Fibroblast of lung (primary cell): ENCODE measurements at regions not wholly inside any gene's neighbourhood (a gene's known extent, or its start where the extent isn't known, plus 50 kb on each side); places are given as distances from the start of the nearest gene placed in this dataset.

ENCODE experiments used
- EZH2 ChIP-seq: IDR thresholded peaks from 2 replicates; pipeline ENCODE4 v1.5.1; 2012; ENCODE audit warnings: low read length, control low read depth, mild to moderate bottlenecking; ENCODE audit errors: missing control alignments
- TF ChIP-seq, protein P1 (sequence below), 2 donors: IDR thresholded peaks in 1 of 2; conservative IDR thresholded peaks in 1 of 2; 1 replicate in 1 of 2; 2 replicates in 1 of 2; pipeline ENCODE4 v1.5.1; 2011 to 2012; ENCODE audit warnings: low read length in 2 of 2, control low read depth in 1 of 2, inconsistent platforms in 1 of 2, low read depth in 1 of 2, mild to moderate bottlenecking in 1 of 2

GRCh38 chr13:59476366-59476765, 687.4 kb downstream of the DIAPH3 start:
- TF ChIP-seq, protein P1, sequence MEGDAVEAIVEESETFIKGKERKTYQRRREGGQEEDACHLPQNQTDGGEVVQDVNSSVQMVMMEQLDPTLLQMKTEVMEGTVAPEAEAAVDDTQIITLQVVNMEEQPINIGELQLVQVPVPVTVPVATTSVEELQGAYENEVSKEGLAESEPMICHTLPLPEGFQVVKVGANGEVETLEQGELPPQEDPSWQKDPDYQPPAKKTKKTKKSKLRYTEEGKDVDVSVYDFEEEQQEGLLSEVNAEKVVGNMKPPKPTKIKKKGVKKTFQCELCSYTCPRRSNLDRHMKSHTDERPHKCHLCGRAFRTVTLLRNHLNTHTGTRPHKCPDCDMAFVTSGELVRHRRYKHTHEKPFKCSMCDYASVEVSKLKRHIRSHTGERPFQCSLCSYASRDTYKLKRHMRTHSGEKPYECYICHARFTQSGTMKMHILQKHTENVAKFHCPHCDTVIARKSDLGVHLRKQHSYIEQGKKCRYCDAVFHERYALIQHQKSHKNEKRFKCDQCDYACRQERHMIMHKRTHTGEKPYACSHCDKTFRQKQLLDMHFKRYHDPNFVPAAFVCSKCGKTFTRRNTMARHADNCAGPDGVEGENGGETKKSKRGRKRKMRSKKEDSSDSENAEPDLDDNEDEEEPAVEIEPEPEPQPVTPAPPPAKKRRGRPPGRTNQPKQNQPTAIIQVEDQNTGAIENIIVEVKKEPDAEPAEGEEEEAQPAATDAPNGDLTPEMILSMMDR (conservative IDR thresholded peaks at IDR 0.05 in 1 of 2, IDR thresholded peaks at IDR 0.05 in 1 of 2; ENCODE audit: low read depth in 1 of 2, low read length in 2 of 2): no peak
- no peak for TF ChIP-seq EZH2
